A549 (cell line): ENCODE measurements at regions not wholly inside any gene's neighbourhood (a gene's known extent, or its start where the extent isn't known, plus 50 kb on each side); places are given as distances from the start of the nearest gene placed in this dataset.

Experiments used
- CTCF ChIP-seq: fragments of >200 bp; sonication (Bioruptor Twin); formaldehyde crosslinking; IDR thresholded peaks from 3 replicates; pipeline ENCODE4 v1.5.1; 2016
- EP300 ChIP-seq, 2 experiments: fragments of >200 bp; sonication (Bioruptor Twin); formaldehyde crosslinking; IDR thresholded peaks; 2 replicates in 1 of 2; 3 replicates in 1 of 2; pipeline ENCODE4 v1.6.1; 2016 to 2017
- HDAC2 ChIP-seq: fragments of 200-600 bp; sonication (generic); IDR thresholded peaks from 2 replicates; pipeline ENCODE4 v1.6.1; 2016
- POLR2A ChIP-seq: IDR thresholded peaks from 2 replicates; pipeline ENCODE4 v1.6.1; 2012; ENCODE audit warnings: mild to moderate bottlenecking, low read length
- SMC3 ChIP-seq: fragments of >200 bp; sonication (Bioruptor Twin); formaldehyde crosslinking; IDR thresholded peaks from 3 replicates; pipeline ENCODE4 v1.6.1; 2018; ENCODE audit warnings: inconsistent platforms
- TF ChIP-seq, protein P1 (sequence below): IDR thresholded peaks from 2 replicates; pipeline ENCODE4 v1.6.1; 2012

DNA sequence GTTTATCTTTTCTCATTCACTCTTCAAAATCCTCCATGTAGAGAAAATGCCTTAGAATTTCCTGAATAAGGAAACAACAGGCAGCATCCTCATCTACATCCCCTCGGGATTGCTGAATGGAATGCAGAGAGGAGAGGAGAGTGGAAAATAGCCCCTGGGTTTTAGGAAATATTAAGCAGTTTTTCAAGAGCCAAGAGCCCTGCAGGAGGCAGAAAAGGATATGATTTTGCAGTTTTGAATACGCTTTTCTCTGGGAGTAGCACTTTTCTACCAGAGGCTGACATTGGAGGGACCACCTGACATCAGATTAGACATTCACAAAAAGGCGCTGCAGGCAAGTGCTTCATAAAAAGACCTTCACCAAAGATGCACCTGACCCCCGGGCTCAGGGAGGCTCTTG, 362.2 kb upstream of the SFSWAP start:
- TF ChIP-seq CTCF (no peak), SMC3 (no peak), POLR2A (no peak), EP300 (IDR thresholded peaks at IDR 0.05) (no peak), HDAC2 (no peak)
- TF ChIP-seq, protein P1, sequence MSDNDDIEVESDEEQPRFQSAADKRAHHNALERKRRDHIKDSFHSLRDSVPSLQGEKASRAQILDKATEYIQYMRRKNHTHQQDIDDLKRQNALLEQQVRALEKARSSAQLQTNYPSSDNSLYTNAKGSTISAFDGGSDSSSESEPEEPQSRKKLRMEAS, result no peak
